A549 (cell line): ENCODE measurements at regions not wholly inside any gene's neighbourhood (a gene's known extent, or its start where the extent isn't known, plus 50 kb on each side); places are given as distances from the start of the nearest gene placed in this dataset.

Experiments used
- ATAC-seq, 2 experiments: fragments of 200-7000 bp in 1 of 2; fragments of >200 bp in 1 of 2; cut with Nextera tagmentation in 1 of 2; cut with Tn5 transposase in 1 of 2; 3 replicates each; pipeline versions ENCODE4 v1.8.0 to v1.9.1; 2018 to 2020; ENCODE audit warnings: mild to moderate bottlenecking in 1 of 2, moderate library complexity in 1 of 2
- CTCF ChIA-PET: fragments of 300-600 bp; sonication (Branson Sonifier 250); formaldehyde crosslinking; extraction: SDS; loops from one replicate; lab custom pipeline; 2021; ENCODE audit warnings: antibody characterized with exemption, inconsistent platforms; lab: Yijun Ruan, JAX
- POLR2A ChIA-PET: fragments of 350-600 bp; formaldehyde crosslinking; extraction: SDS; loops from one replicate; lab custom pipeline; 2021; ENCODE audit warnings: antibody characterized with exemption, inconsistent platforms; lab: Yijun Ruan, JAX
- DNase-seq, 2 experiments: peaks; one replicate each; pipeline versions ENCODE4 v3.0.0 to v3.0.0-alpha.2; 2011 to 2016; ENCODE audit warnings: low read depth in 1 of 2, low spot score in 1 of 2
- FAIRE-seq: peaks from 2 replicates; lab custom pipeline; 2011; peaks lifted over from hg19 to GRCh38; lab: Jason Lieb, UNC
- H3K27ac ChIP-seq, 2 experiments: fragments of >200 bp; sonication (Bioruptor Twin); formaldehyde crosslinking; 3 replicates each; pipeline ENCODE4 v1.5.1; 2016 to 2017
- H3K4me1 ChIP-seq: fragments of >200 bp; sonication (Bioruptor Twin); formaldehyde crosslinking; 3 replicates; pipeline ENCODE4 v1.6.1; 2016
- H3K4me2 ChIP-seq: fragments of >200 bp; sonication (Bioruptor Twin); formaldehyde crosslinking; 3 replicates; pipeline ENCODE4 v1.6.1; 2016
- H3K4me3 ChIP-seq: fragments of >200 bp; sonication (Bioruptor Twin); formaldehyde crosslinking; 3 replicates; pipeline ENCODE4 v1.5.1; 2016
- H3K9me3 ChIP-seq: fragments of >200 bp; sonication (Bioruptor Twin); formaldehyde crosslinking; 3 replicates; pipeline ENCODE4 v1.6.1; 2016
- ATOH8 ChIP-seq: fragments of 250-450 bp; sonication (Bioruptor Pico); IDR thresholded peaks from 2 replicates; pipeline ENCODE4 v1.5.0; 2020; ENCODE audit warnings: low read depth, mild to moderate bottlenecking, moderate library complexity
- BHLHE40 ChIP-seq: IDR thresholded peaks from 2 replicates; pipeline ENCODE4 v1.6.1; 2012; ENCODE audit warnings: low read depth, low read length, inconsistent platforms
- CBX2 ChIP-seq: fragments of 200-600 bp; sonication (generic); IDR thresholded peaks from 2 replicates; pipeline ENCODE4 v1.6.1; 2016; ENCODE audit warnings: low read depth, mild to moderate bottlenecking, borderline replicate concordance
- CBX8 ChIP-seq: fragments of 200-600 bp; sonication (generic); IDR thresholded peaks from 2 replicates; pipeline ENCODE4 v1.6.1; 2016
- CHD4 ChIP-seq: fragments of 200-600 bp; sonication (generic); IDR thresholded peaks from 2 replicates; pipeline ENCODE4 v1.6.1; 2016; ENCODE audit warnings: antibody characterized with exemption, mild to moderate bottlenecking, borderline replicate concordance
- EHMT2 ChIP-seq: fragments of 200-600 bp; sonication (generic); IDR thresholded peaks from 2 replicates; pipeline ENCODE4 v1.6.1; 2016; ENCODE audit warnings: antibody characterized with exemption, low read depth, mild to moderate bottlenecking, moderate library complexity
- EP300 ChIP-seq, 2 experiments: fragments of >200 bp; sonication (Bioruptor Twin); formaldehyde crosslinking; IDR thresholded peaks; 2 replicates in 1 of 2; 3 replicates in 1 of 2; pipeline ENCODE4 v1.6.1; 2016 to 2017
- ESRRA ChIP-seq: fragments of 150-350 bp; IDR thresholded peaks from 2 replicates; pipeline ENCODE4 v1.6.1; 2014; ENCODE audit warnings: mild to moderate bottlenecking, low read length, borderline replicate concordance
- FOSB ChIP-seq: fragments of 250-450 bp; sonication (Bioruptor Pico); IDR thresholded peaks from 2 replicates; pipeline ENCODE4 v1.5.0; 2020; ENCODE audit warnings: mild to moderate bottlenecking, moderate library complexity
- FOXS1 ChIP-seq: fragments of 250-450 bp; sonication (Bioruptor Pico); IDR thresholded peaks from 2 replicates; pipeline ENCODE4 v1.5.0; 2020; ENCODE audit warnings: mild to moderate bottlenecking, moderate library complexity
- GATA3 ChIP-seq: IDR thresholded peaks from 2 replicates; pipeline ENCODE4 v1.6.1; 2012; ENCODE audit warnings: borderline replicate concordance
- JUN ChIP-seq, 2 experiments: fragments of >200 bp; sonication (Bioruptor Twin); formaldehyde crosslinking; IDR thresholded peaks; 2 replicates in 1 of 2; 3 replicates in 1 of 2; pipeline ENCODE4 v1.6.1; 2016 to 2017
- MAFK ChIP-seq: fragments of 450-650 bp; IDR thresholded peaks from 2 replicates; pipeline ENCODE4 v1.6.1; 2014; ENCODE audit not compliant: partially characterized antibody
- MAX ChIP-seq: IDR thresholded peaks from 2 replicates; pipeline ENCODE4 v1.6.1; 2012
- MYC ChIP-seq: IDR thresholded peaks from 2 replicates; pipeline ENCODE4 v1.6.1; 2012; ENCODE audit warnings: mild to moderate bottlenecking, inconsistent platforms, low read length, improper control_type of control experiment, borderline replicate concordance
- POLR2AphosphoS2 ChIP-seq: conservative IDR thresholded peaks from 2 replicates; pipeline ENCODE4 v1.6.1; 2012; ENCODE audit warnings: low read length, improper control_type of control experiment, inconsistent platforms
- REST ChIP-seq: fragments of 200-600 bp; sonication (generic); IDR thresholded peaks from 2 replicates; pipeline ENCODE4 v1.6.1; 2016; ENCODE audit warnings: antibody characterized with exemption, mild to moderate bottlenecking, moderate library complexity
- RFX5 ChIP-seq: fragments of 450-650 bp; IDR thresholded peaks from 2 replicates; pipeline ENCODE4 v1.7.1; 2014; ENCODE audit warnings: antibody characterized with exemption, mild to moderate bottlenecking, moderate library complexity
- SMC3 ChIP-seq: fragments of >200 bp; sonication (Bioruptor Twin); formaldehyde crosslinking; IDR thresholded peaks from 3 replicates; pipeline ENCODE4 v1.6.1; 2018; ENCODE audit warnings: inconsistent platforms
- TP53 ChIP-seq: fragments of 250-450 bp; sonication (Bioruptor Pico); IDR thresholded peaks from 2 replicates; pipeline ENCODE4 v1.5.0; 2021; ENCODE audit warnings: mild to moderate bottlenecking, moderate library complexity
- ZC3H11A ChIP-seq: fragments of 450-650 bp; IDR thresholded peaks from 2 replicates; pipeline ENCODE4 v1.6.1; 2014; ENCODE audit warnings: antibody characterized with exemption, mild to moderate bottlenecking
- ZNF302 ChIP-seq: fragments of 250-450 bp; sonication (Bioruptor Pico); IDR thresholded peaks from 2 replicates; pipeline ENCODE4 v1.9.0; 2021; ENCODE audit warnings: inconsistent platforms, mild to moderate bottlenecking, moderate library complexity
- WGBS: methylation state at CpG from one replicate; pipeline ENCODE4 v1.1.6; 2017; ENCODE audit errors: missing lambda C conversion rate; 5-methylcytosine and 5-hydroxymethylcytosine counted together

GRCh38 chr2:146894514-146894913 lies 950.3 kb upstream of the ACVR2A start:
- no peaks in the 10 kb centered on the region for H3K4me1 ChIP-seq
- POLR2A ChIA-PET, result no interaction called here
- TF ChIP-seq CBX2 (no peak), BHLHE40 (no peak)
- DNase-seq (no peak), ATAC-seq (no peak), FAIRE-seq (no peak)
- H3K27ac ChIP-seq, result no peak overlapping the region
- no peak overlapping the region for H3K4me3 ChIP-seq
- H3K4me2 ChIP-seq, result no peak overlapping the region
- 4% methylated on average over 1 of the region's 1 CpG for WGBS
- CTCF ChIA-PET, result no interaction called here
- H3K9me3 ChIP-seq, result no peaks in the 10 kb centered on the region

- no peaks in the 10 kb centered on the region for H3K4me1 ChIP-seq
- DNase-seq, result no peak
- no peak for FAIRE-seq
- H3K27ac ChIP-seq, result no peak overlapping the region
- ATAC-seq, result no peak
- no peak overlapping the region for H3K4me3 ChIP-seq
- POLR2A ChIA-PET, result no interaction called here
- H3K9me3 ChIP-seq, result no peaks in the 10 kb centered on the region
- CTCF ChIA-PET, result no interaction called here
- WGBS, result 4% methylated on average over 5 of the region's 5 CpGs
- TF ChIP-seq MYC (no peak), ATOH8 (CRISPR knock-in tag) (no peak), ZC3H11A (no peak), ESRRA (no peak), CBX8 (no peak), EHMT2 (no peak), MAX (no peak), ZNF302 (CRISPR knock-in tag) (no peak), MAFK (no peak), TP53 (CRISPR knock-in tag) (no peak), SMC3 (no peak), JUN (IDR thresholded peaks at IDR 0.05) (no peak), GATA3 (no peak), EP300 (IDR thresholded peaks at IDR 0.05) (no peak), CHD4 (no peak)
- H3K4me2 ChIP-seq, result no peak overlapping the region
Observed at GRCh38 chr2:146893500-146894041, 951.3 kb upstream of the ACVR2A start.

GRCh38 chr2:146890491-146890890 lies 954.3 kb upstream of the ACVR2A start:
- Histone ChIP-seq H3K4me3 (no peak overlapping the region), H3K9me3 (no peaks in the 10 kb centered on the region), H3K4me2 (no peak overlapping the region), H3K4me1 (no peaks in the 10 kb centered on the region), H3K27ac (no peak overlapping the region)
- FAIRE-seq (no peak), DNase-seq (no peak), ATAC-seq (no peak)
- no peak for TF ChIP-seq FOXS1
- 5% methylated on average over 2 of the region's 2 CpGs for WGBS
- ChIA-PET POLR2A (no interaction called here), CTCF (no interaction called here)

- Histone ChIP-seq H3K4me3 (no peak overlapping the region), H3K4me2 (no peak overlapping the region), H3K27ac (no peak overlapping the region), H3K4me1 (no peaks in the 10 kb centered on the region), H3K9me3 (no peaks in the 10 kb centered on the region)
- TF ChIP-seq REST (no peak), EP300 (IDR thresholded peaks at IDR 0.05) (no peak), POLR2AphosphoS2 (no peak), RFX5 (no peak), CHD4 (no peak), JUN (IDR thresholded peaks at IDR 0.05) (no peak), FOSB (CRISPR knock-in tag) (no peak)
- ATAC-seq, result no peak
- DNase-seq, result no peak
- ChIA-PET CTCF (no interaction called here), POLR2A (no interaction called here)
- 40% methylated on average over 5 of the region's 6 CpGs for WGBS
- FAIRE-seq, result no peak
Observed at GRCh38 chr2:146879882-146880281, 964.9 kb upstream of the ACVR2A start.
